HUES6 (cell line): ENCODE measurements at regions not wholly inside any gene's neighbourhood (a gene's known extent, or its start where the extent isn't known, plus 50 kb on each side); places are given as distances from the start of the nearest gene placed in this dataset.

Source experiments
- H3K27ac ChIP-seq: 2 replicates; pipeline ENCODE4 v1.7.0; 2013; ENCODE audit warnings: low read depth, mild to moderate bottlenecking, low read length, inconsistent platforms
- H3K27me3 ChIP-seq: 2 replicates; pipeline ENCODE4 v1.6.1; 2013; ENCODE audit warnings: low read length; ENCODE audit not compliant: control insufficient read depth, insufficient read depth
- H3K36me3 ChIP-seq: 2 replicates; pipeline ENCODE4 v1.6.1; 2013; ENCODE audit warnings: low read length; ENCODE audit not compliant: control insufficient read depth, insufficient read depth
- H3K4me1 ChIP-seq: 2 replicates; pipeline ENCODE4 v1.6.1; 2013; ENCODE audit warnings: low read length; ENCODE audit not compliant: control insufficient read depth, insufficient read depth
- H3K4me3 ChIP-seq: 2 replicates; pipeline ENCODE4 v1.5.1; 2013; ENCODE audit warnings: low read depth, low read length
- H3K9ac ChIP-seq: one replicate; pipeline ENCODE4 v1.6.1; 2013; ENCODE audit warnings: mild to moderate bottlenecking, low read length
- H3K9me3 ChIP-seq: 2 replicates; pipeline ENCODE4 v1.6.1; 2013; ENCODE audit warnings: low read depth, low read length; ENCODE audit not compliant: control insufficient read depth, insufficient read depth

DNA sequence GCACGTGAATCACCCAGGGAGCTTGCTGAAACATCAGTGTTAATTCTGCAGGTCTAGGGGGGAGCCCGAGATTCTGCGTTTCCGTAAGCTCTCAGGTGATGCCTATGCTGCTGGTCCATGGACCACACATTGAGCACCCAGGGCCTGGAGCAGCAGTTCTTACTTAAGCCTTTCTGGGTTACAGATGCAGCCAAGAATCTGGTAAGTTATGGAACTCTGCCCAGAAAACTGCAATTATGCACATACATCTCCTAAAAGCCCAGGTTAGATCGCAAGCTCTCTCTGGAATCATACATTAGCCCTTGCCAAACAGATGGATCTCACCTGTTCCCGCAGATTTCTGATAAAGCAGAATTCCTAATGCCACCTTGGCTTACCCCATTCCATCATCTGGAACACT lies 265.9 kb upstream of the SALL1 start:
- H3K36me3 ChIP-seq: no peaks in the 10 kb centered on the region
- H3K4me3 ChIP-seq: no peak overlapping the region
- H3K27ac ChIP-seq: no peak overlapping the region
- H3K9me3 ChIP-seq: no peaks in the 10 kb centered on the region
- H3K9ac ChIP-seq: no peak overlapping the region
- H3K27me3 ChIP-seq: no peaks in the 10 kb centered on the region
- H3K4me1 ChIP-seq: no peaks in the 10 kb centered on the region

DNA sequence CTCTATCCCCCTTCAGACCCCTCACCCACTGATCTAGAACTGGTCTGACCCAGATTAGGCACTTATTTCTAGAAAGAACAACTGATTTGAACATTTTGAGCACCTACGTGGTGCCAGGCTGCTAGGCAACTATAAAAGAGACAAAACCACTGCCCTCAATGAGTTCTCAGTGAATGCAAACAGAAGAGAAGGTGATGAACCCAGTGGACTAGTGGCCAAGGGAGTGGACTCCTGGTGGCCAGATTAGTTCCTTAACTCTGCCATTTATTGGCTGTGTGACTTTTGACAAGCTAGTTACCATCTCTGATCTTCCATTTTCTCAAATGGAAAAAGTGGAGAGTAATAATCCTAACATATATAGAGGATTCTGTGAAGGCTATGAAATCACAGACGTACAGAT lies 259.1 kb upstream of the SALL1 start:
- no peaks in the 10 kb centered on the region for H3K36me3 ChIP-seq
- H3K4me1 ChIP-seq: peaks cover 17% of the 10 kb centered on the region
- H3K4me3 ChIP-seq: no peak overlapping the region
- H3K9me3 ChIP-seq: no peaks in the 10 kb centered on the region
- H3K27ac ChIP-seq: no peak overlapping the region
- no peak overlapping the region for H3K9ac ChIP-seq
- no peaks in the 10 kb centered on the region for H3K27me3 ChIP-seq

GRCh38 chr16:51409001-51409675 lies 258.1 kb upstream of the SALL1 start:
- H3K27ac ChIP-seq: no peak overlapping the region

GRCh38 chr16:51408357-51408756 lies 257.3 kb upstream of the SALL1 start:
- Histone ChIP-seq H3K9me3 (0 out of 2 replicates have a peak, but pooled peaks cover 2% of the 10 kb centered on the region), H3K4me3 (no peak overlapping the region), H3K36me3 (no peaks in the 10 kb centered on the region), H3K9ac (no peak overlapping the region), H3K4me1 (peaks cover 17% of the 10 kb centered on the region), H3K27me3 (no peaks in the 10 kb centered on the region), H3K27ac (no peak overlapping the region)

More at GRCh38 chr16:51409001-51409675, 258.1 kb upstream of the SALL1 start:
- H3K4me3 ChIP-seq: no peak overlapping the region
- H3K9me3 ChIP-seq: no peaks in the 10 kb centered on the region
- H3K27me3 ChIP-seq: no peaks in the 10 kb centered on the region
- H3K36me3 ChIP-seq: no peaks in the 10 kb centered on the region
- H3K4me1 ChIP-seq: peaks cover 17% of the 10 kb centered on the region
- no peak overlapping the region for H3K9ac ChIP-seq

- no peaks in the 10 kb centered on the region for H3K36me3 ChIP-seq
- H3K9me3 ChIP-seq: 0 out of 2 replicates have a peak, but pooled peaks cover 5% of the 10 kb centered on the region
- no peaks in the 10 kb centered on the region for H3K27me3 ChIP-seq
- peaks cover 17% of the 10 kb centered on the region for H3K4me1 ChIP-seq
- no peak overlapping the region for H3K9ac ChIP-seq
- H3K4me3 ChIP-seq: no peak overlapping the region
- H3K27ac ChIP-seq: no peak overlapping the region
Measured at GRCh38 chr16:51407921-51408320, 256.9 kb upstream of the SALL1 start.

DNA sequence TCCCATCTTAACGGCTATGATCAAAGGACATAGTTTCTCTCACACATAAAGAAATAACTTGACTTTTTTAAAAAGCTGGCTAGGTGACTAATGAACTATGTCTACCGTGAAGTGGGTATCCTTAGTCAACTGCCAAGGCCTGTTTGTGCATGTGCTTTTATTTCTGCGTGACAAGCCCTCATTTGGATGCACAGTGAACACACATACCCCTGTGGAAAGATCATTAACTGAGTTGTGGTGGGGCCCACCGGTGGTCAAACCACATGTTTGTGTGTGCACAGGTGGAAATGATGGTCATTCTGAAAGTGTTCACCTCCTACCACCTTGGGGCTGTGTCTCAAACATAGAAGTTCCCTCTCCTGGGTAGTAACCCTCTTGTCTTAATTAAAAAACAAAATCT lies 256.1 kb upstream of the SALL1 start:
- H3K36me3 ChIP-seq: no peaks in the 10 kb centered on the region
- H3K27me3 ChIP-seq: no peaks in the 10 kb centered on the region
- peaks cover 17% of the 10 kb centered on the region for H3K4me1 ChIP-seq
- peaks cover 5% of the 10 kb centered on the region for H3K9me3 ChIP-seq
- H3K4me3 ChIP-seq: no peak overlapping the region
- H3K27ac ChIP-seq: no peak overlapping the region
- no peak overlapping the region for H3K9ac ChIP-seq

DNA sequence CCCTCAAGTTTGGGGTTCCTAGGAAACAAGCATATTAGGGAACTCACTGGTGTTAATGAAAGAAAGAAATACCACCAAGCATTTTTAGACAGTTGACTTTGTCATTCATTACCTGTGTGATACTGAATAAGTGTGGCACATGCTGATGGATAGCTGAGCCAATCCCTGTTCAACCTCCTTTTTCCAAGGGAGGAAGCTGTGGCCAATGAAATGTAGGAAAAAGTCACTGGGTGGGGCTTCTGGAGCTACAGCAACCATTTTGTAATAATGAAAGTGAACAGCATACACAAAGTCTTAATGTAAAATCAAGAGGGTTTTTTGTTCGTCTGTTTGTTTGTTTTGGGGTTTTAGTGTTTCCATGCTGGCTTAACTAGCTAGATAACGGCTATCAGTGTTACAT lies 254.3 kb upstream of the SALL1 start:
- H3K4me3 ChIP-seq: no peak overlapping the region
- H3K9me3 ChIP-seq: peaks cover 24% of the 10 kb centered on the region
- H3K27ac ChIP-seq: no peak overlapping the region
- H3K27me3 ChIP-seq: no peaks in the 10 kb centered on the region
- H3K9ac ChIP-seq: no peak overlapping the region
- peaks cover 17% of the 10 kb centered on the region for H3K4me1 ChIP-seq
- no peaks in the 10 kb centered on the region for H3K36me3 ChIP-seq

- Histone ChIP-seq H3K36me3 (no peaks in the 10 kb centered on the region), H3K4me1 (peaks cover 15% of the 10 kb centered on the region), H3K27ac (no peak overlapping the region), H3K9me3 (peaks cover 31% of the 10 kb centered on the region), H3K9ac (no peak overlapping the region), H3K27me3 (no peaks in the 10 kb centered on the region), H3K4me3 (no peak overlapping the region)
Measured at GRCh38 chr16:51404386-51404785, 253.3 kb upstream of the SALL1 start.

- Histone ChIP-seq H3K9ac (no peak overlapping the region), H3K4me3 (no peak overlapping the region), H3K36me3 (no peaks in the 10 kb centered on the region), H3K27ac (no peak overlapping the region), H3K9me3 (peaks cover 34% of the 10 kb centered on the region), H3K27me3 (no peaks in the 10 kb centered on the region), H3K4me1 (no peaks in the 10 kb centered on the region)
Measured at GRCh38 chr16:51402785-51403184, 251.7 kb upstream of the SALL1 start.

- Histone ChIP-seq H3K27ac (no peak overlapping the region), H3K36me3 (no peaks in the 10 kb centered on the region), H3K27me3 (no peaks in the 10 kb centered on the region), H3K9me3 (peaks cover 39% of the 10 kb centered on the region), H3K4me3 (no peak overlapping the region), H3K9ac (no peak overlapping the region), H3K4me1 (no peaks in the 10 kb centered on the region)
Measured at GRCh38 chr16:51402298-51402697, 251.2 kb upstream of the SALL1 start.

DNA sequence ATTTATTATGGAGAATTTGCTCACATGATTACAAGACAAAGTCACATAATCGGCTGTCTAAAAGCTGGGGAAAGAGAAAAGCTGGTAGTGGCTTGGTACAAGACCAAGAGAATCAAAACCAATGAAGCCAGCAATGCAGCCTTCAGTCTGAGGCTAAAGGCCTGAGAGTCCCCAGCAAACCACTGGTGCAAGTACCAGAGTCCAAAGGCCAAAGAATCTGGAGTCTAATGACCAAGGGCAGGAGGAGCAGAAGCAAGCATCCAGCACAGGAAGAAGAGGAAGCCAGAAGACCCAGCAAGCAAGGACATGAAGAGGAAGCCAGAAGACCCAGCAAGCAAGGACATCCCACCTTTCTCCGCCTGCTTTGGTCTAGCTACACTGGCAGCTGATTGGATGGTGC lies 250.6 kb upstream of the SALL1 start:
- H3K27me3 ChIP-seq: no peaks in the 10 kb centered on the region
- H3K4me3 ChIP-seq: no peak overlapping the region
- H3K9me3 ChIP-seq: peaks cover 39% of the 10 kb centered on the region
- H3K36me3 ChIP-seq: no peaks in the 10 kb centered on the region
- H3K9ac ChIP-seq: no peak overlapping the region
- no peaks in the 10 kb centered on the region for H3K4me1 ChIP-seq
- no peak overlapping the region for H3K27ac ChIP-seq
